HEK293T (cell line): ENCODE measurements at regions not wholly inside any gene's neighbourhood (a gene's known extent, or its start where the extent isn't known, plus 50 kb on each side); places are given as distances from the start of the nearest gene placed in this dataset.

Experiments used
- CTCF ChIA-PET: fragments of 350-600 bp; formaldehyde crosslinking; extraction: SDS; loops from one replicate; lab custom pipeline; 2021; ENCODE audit warnings: antibody characterized with exemption, inconsistent platforms; lab: Yijun Ruan, JAX
- POLR2A ChIA-PET: fragments of 350-600 bp; formaldehyde crosslinking; extraction: SDS; loops from one replicate; lab custom pipeline; 2020; ENCODE audit warnings: antibody characterized with exemption, inconsistent platforms; lab: Yijun Ruan, JAX
- DNase-seq: peaks from one replicate; pipeline ENCODE4 v3.0.0; 2012; ENCODE audit warnings: mixed read lengths; ENCODE audit errors: extremely low spot score
- ARNT ChIP-seq: fragments of 450-650 bp; IDR thresholded peaks from 2 replicates; pipeline ENCODE4 v1.6.1; 2017; ENCODE audit warnings: mild to moderate bottlenecking
- BHLHE40 ChIP-seq: fragments of 450-650 bp; IDR thresholded peaks from 2 replicates; pipeline ENCODE4 v1.6.1; 2016; ENCODE audit warnings: mild to moderate bottlenecking, moderate library complexity, borderline replicate concordance
- CTBP1 ChIP-seq: fragments of 450-650 bp; IDR thresholded peaks from 2 replicates; pipeline ENCODE4 v1.6.1; 2016; ENCODE audit warnings: borderline replicate concordance
- ELF4 ChIP-seq: fragments of 450-650 bp; IDR thresholded peaks from 2 replicates; pipeline ENCODE4 v1.6.1; 2017; ENCODE audit warnings: antibody characterized with exemption
- FOXA1 ChIP-seq: fragments of 450-650 bp; IDR thresholded peaks from 2 replicates; pipeline ENCODE4 v1.6.1; 2016; ENCODE audit warnings: mild to moderate bottlenecking
- FOXK2 ChIP-seq: fragments of 450-650 bp; IDR thresholded peaks from 2 replicates; pipeline ENCODE4 v1.6.1; 2016; ENCODE audit warnings: mild to moderate bottlenecking
- FOXM1 ChIP-seq: fragments of 450-650 bp; IDR thresholded peaks from 2 replicates; pipeline ENCODE4 v1.6.1; 2017; ENCODE audit warnings: mild to moderate bottlenecking, borderline replicate concordance
- HDGF ChIP-seq: fragments of 450-650 bp; IDR thresholded peaks from 2 replicates; pipeline ENCODE4 v1.6.1; 2017; ENCODE audit warnings: antibody characterized with exemption, borderline replicate concordance
- L3MBTL2 ChIP-seq: fragments of 450-650 bp; conservative IDR thresholded peaks from 2 replicates; pipeline ENCODE4 v1.6.1; 2016; ENCODE audit warnings: mild to moderate bottlenecking
- LEF1 ChIP-seq: fragments of 450-650 bp; IDR thresholded peaks from 2 replicates; pipeline ENCODE4 v1.6.1; 2017; ENCODE audit warnings: mild to moderate bottlenecking, borderline replicate concordance
- NFRKB ChIP-seq: fragments of 450-650 bp; IDR thresholded peaks from 2 replicates; pipeline ENCODE4 v1.6.1; 2016; ENCODE audit warnings: mild to moderate bottlenecking, moderate library complexity
- PKNOX1 ChIP-seq: fragments of 450-650 bp; IDR thresholded peaks from 2 replicates; pipeline ENCODE4 v1.6.1; 2016
- SP1 ChIP-seq: fragments of 450-650 bp; IDR thresholded peaks from 2 replicates; pipeline ENCODE4 v1.6.1; 2017
- SUZ12 ChIP-seq: fragments of 450-650 bp; IDR thresholded peaks from 2 replicates; pipeline ENCODE4 v1.6.1; 2016; ENCODE audit warnings: mild to moderate bottlenecking
- TARDBP ChIP-seq: fragments of 450-650 bp; IDR thresholded peaks from 2 replicates; pipeline ENCODE4 v1.6.1; 2016
- ZNF384 ChIP-seq: fragments of 450-650 bp; IDR thresholded peaks from 2 replicates; pipeline ENCODE4 v1.6.1; 2016

GRCh38 chr10:44723619-44724325 is 187.4 kb upstream of the TMEM72 start:
- TF ChIP-seq ELF4 (no peak), LEF1 (no peak), FOXM1 (no peak), BHLHE40 (no peak), FOXK2 (no peak), SUZ12 (no peak), ARNT (no peak), SP1 (no peak), TARDBP (no peak), ZNF384 (no peak), NFRKB (no peak), FOXA1 (no peak), CTBP1 (no peak), L3MBTL2 (no peak), HDGF (no peak), PKNOX1 (no peak)
- ChIA-PET CTCF (no interaction called here), POLR2A (no interaction called here)
- no peak for DNase-seq

- POLR2A ChIA-PET = no interaction called here
- no peak for DNase-seq
- TF ChIP-seq SP1 = no peak
- TF ChIP-seq FOXA1 = no peak
- no peak for TF ChIP-seq HDGF
- TF ChIP-seq LEF1 = no peak
- no peak for TF ChIP-seq FOXM1
- TF ChIP-seq PKNOX1 = no peak
- TF ChIP-seq ZNF384 = no peak
- no peak for TF ChIP-seq NFRKB
- TF ChIP-seq ARNT = no peak
- no peak for TF ChIP-seq SUZ12
- no peak for TF ChIP-seq TARDBP
- no peak for TF ChIP-seq ELF4
- CTCF ChIA-PET = no interaction called here
Measured at GRCh38 chr10:44724415-44725174, 186.5 kb upstream of the TMEM72 start.

DNA sequence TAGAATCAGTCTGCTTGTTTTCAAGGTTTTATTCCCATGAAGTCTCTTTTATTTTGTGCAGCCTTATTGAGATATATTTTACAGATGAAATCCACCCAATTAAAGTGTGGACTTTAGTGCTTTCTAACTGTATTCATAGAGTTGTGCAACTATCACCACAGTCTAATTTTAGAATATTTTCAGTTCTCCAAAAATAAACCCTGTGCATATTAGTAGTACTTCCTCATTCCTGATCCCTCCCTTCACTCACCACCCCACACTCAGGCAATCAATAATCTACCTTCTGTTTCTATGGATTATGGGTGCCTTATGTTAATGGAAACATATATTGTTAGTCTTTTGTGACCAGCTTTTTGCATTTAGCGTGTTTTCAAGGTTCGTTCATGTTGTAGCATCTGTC is 185.7 kb upstream of the TMEM72 start:
- ChIA-PET CTCF (no interaction called here), POLR2A (no interaction called here)
- DNase-seq = no peak
- no peak for TF ChIP-seq ZNF384
- no peak for TF ChIP-seq ARNT
- TF ChIP-seq FOXK2 = no peak
- TF ChIP-seq PKNOX1 = no peak
- TF ChIP-seq BHLHE40 = no peak
- no peak for TF ChIP-seq NFRKB
- no peak for TF ChIP-seq L3MBTL2
- no peak for TF ChIP-seq TARDBP
- no peak for TF ChIP-seq ELF4
- no peak for TF ChIP-seq FOXM1
- no peak for TF ChIP-seq CTBP1
- no peak for TF ChIP-seq SUZ12
- no peak for TF ChIP-seq HDGF
- no peak for TF ChIP-seq LEF1
- no peak for TF ChIP-seq SP1
- TF ChIP-seq FOXA1 = no peak

GRCh38 chr10:44731283-44731682 is 179.9 kb upstream of the TMEM72 start:
- CTCF ChIA-PET = no interaction called here
- TF ChIP-seq FOXM1 (no peak), NFRKB (no peak), ZNF384 (no peak), L3MBTL2 (no peak), TARDBP (no peak), SP1 (no peak), PKNOX1 (no peak), ELF4 (no peak), LEF1 (no peak), BHLHE40 (no peak), FOXK2 (no peak), FOXA1 (no peak), ARNT (no peak)
- no peak for DNase-seq
- POLR2A ChIA-PET = no interaction called here
